ENCODE measurements at regions not wholly inside any gene's neighbourhood (a gene's known extent, or its start where the extent isn't known, plus 50 kb on each side); places are given as distances from the start of the nearest gene placed in this dataset.

GRCh38 chr10:44020322-44021111, 364.4 kb downstream of the CXCL12 start:
- no peak for DNase-seq

GRCh38 chr10:44017483-44018145, 367.3 kb downstream of the CXCL12 start:
- no peak for DNase-seq

- DNase-seq: no peak
These were observed 368.1 kb downstream of the CXCL12 start for GRCh38 chr10:44016589-44017482.

- no peak for DNase-seq
These were observed 367.2 kb upstream of the ZNF32 start for GRCh38 chr10:44015702-44016500.

GRCh38 chr10:44014644-44015250, 366.1 kb upstream of the ZNF32 start:
- no peak for DNase-seq

- no peak for DNase-seq
These were observed 365.3 kb upstream of the ZNF32 start for GRCh38 chr10:44013981-44014380.

GRCh38 chr10:44012921-44013320, 364.2 kb upstream of the ZNF32 start:
- DNase-seq: no peak

- DNase-seq: no peak
These were observed 362.9 kb upstream of the ZNF32 start for GRCh38 chr10:44011603-44011981.

- DNase-seq: no peak
These were observed 362.4 kb upstream of the ZNF32 start for GRCh38 chr10:44010873-44011602.

GRCh38 chr10:44009891-44010632, 361.4 kb upstream of the ZNF32 start:
- DNase-seq: no peak

- DNase-seq: no peak
These were observed 360.4 kb upstream of the ZNF32 start for GRCh38 chr10:44008917-44009709.

GRCh38 chr10:44008270-44008916, 359.7 kb upstream of the ZNF32 start:
- no peak for DNase-seq

GRCh38 chr10:44006771-44007170, 358.1 kb upstream of the ZNF32 start:
- no peak for DNase-seq

- no peak for DNase-seq
These were observed 357.1 kb upstream of the ZNF32 start for GRCh38 chr10:44005788-44006099.

- no peak for DNase-seq
These were observed 356.5 kb upstream of the ZNF32 start for GRCh38 chr10:44004913-44005787.

- DNase-seq: no peak
These were observed 349.5 kb upstream of the ZNF32 start for GRCh38 chr10:43998021-43998809.

GRCh38 chr10:43997330-43997729, 348.6 kb upstream of the ZNF32 start:
- no peak for DNase-seq

- no peak for DNase-seq
These were observed 345.9 kb upstream of the ZNF32 start for GRCh38 chr10:43994539-43994938.
